ENCODE measurements at regions not wholly inside any gene's neighbourhood (a gene's known extent, or its start where the extent isn't known, plus 50 kb on each side); places are given as distances from the start of the nearest gene placed in this dataset.
A peak's percentile ranks its signal among the peaks of the same experiment; 100 is the strongest.

- Histone ChIP-seq H3K9ac (ENCODE audit: low read length) (no peak overlapping the region), H3K27me3 (replicated peaks; ENCODE audit: control insufficient read depth, insufficient read depth, low read length) (peaks cover 7% of the 10 kb centered on the region), H3K9me3 (ENCODE audit: control insufficient read depth, low read length) (no peaks in the 10 kb centered on the region), H3K36me3 (ENCODE audit: control insufficient read depth, insufficient read depth, low read length, severe bottlenecking) (no peaks in the 10 kb centered on the region), H3K4me1 (ENCODE audit: control insufficient read depth, insufficient read depth, low read length) (peaks cover 8% of the 10 kb centered on the region), H3K4me3 (ENCODE audit: low read length) (no peak overlapping the region)
- no peak for DNase-seq (ENCODE audit: low read depth)
Measured at GRCh38 chr9:89554307-89555035, 50.3 kb upstream of the GADD45G start.

- no peak for DNase-seq (ENCODE audit: low read depth)
- no peak overlapping the region for H3K9ac ChIP-seq (ENCODE audit: low read length)
- no peak overlapping the region for H3K4me3 ChIP-seq (ENCODE audit: low read length)
- H3K9me3 ChIP-seq (ENCODE audit: control insufficient read depth, low read length): no peaks in the 10 kb centered on the region
- peaks cover 8% of the 10 kb centered on the region for H3K4me1 ChIP-seq (ENCODE audit: control insufficient read depth, insufficient read depth, low read length)
- H3K27me3 ChIP-seq (replicated peaks; ENCODE audit: control insufficient read depth, insufficient read depth, low read length): peaks cover 3% of the 10 kb centered on the region
- H3K36me3 ChIP-seq (ENCODE audit: control insufficient read depth, insufficient read depth, low read length, severe bottlenecking): no peaks in the 10 kb centered on the region
Measured at GRCh38 chr9:89553451-89554010, 51.3 kb upstream of the GADD45G start.

GRCh38 chr9:89550346-89550927 lies 52.5 kb upstream of the SEMA4D start:
- Histone ChIP-seq H3K9ac (ENCODE audit: low read length) (no peak overlapping the region), H3K4me1 (ENCODE audit: control insufficient read depth, insufficient read depth, low read length) (no peaks in the 10 kb centered on the region), H3K36me3 (ENCODE audit: control insufficient read depth, insufficient read depth, low read length, severe bottlenecking) (no peaks in the 10 kb centered on the region), H3K4me3 (ENCODE audit: low read length) (no peak overlapping the region), H3K27me3 (replicated peaks; ENCODE audit: control insufficient read depth, insufficient read depth, low read length) (peaks cover 3% of the 10 kb centered on the region), H3K9me3 (ENCODE audit: control insufficient read depth, low read length) (peaks cover 8% of the 10 kb centered on the region)
- DNase-seq (ENCODE audit: low read depth): no peak

GRCh38 chr9:89549031-89549644 lies 51.2 kb upstream of the SEMA4D start:
- DNase-seq (ENCODE audit: low read depth): peak; percentile 75
- Histone ChIP-seq H3K4me1 (ENCODE audit: control insufficient read depth, insufficient read depth, low read length) (no peaks in the 10 kb centered on the region), H3K9me3 (ENCODE audit: control insufficient read depth, low read length) (peaks cover 14% of the 10 kb centered on the region), H3K27me3 (replicated peaks; ENCODE audit: control insufficient read depth, insufficient read depth, low read length) (peaks cover 3% of the 10 kb centered on the region), H3K9ac (ENCODE audit: low read length) (no peak overlapping the region), H3K4me3 (ENCODE audit: low read length) (no peak overlapping the region), H3K36me3 (ENCODE audit: control insufficient read depth, insufficient read depth, low read length, severe bottlenecking) (no peaks in the 10 kb centered on the region)

- H3K9me3 ChIP-seq (ENCODE audit: control insufficient read depth, low read length): peaks cover 14% of the 10 kb centered on the region
- H3K27me3 ChIP-seq (replicated peaks; ENCODE audit: control insufficient read depth, insufficient read depth, low read length): peaks cover 2% of the 10 kb centered on the region
- H3K9ac ChIP-seq (ENCODE audit: low read length): no peak overlapping the region
- no peaks in the 10 kb centered on the region for H3K4me1 ChIP-seq (ENCODE audit: control insufficient read depth, insufficient read depth, low read length)
- no peak for DNase-seq (ENCODE audit: low read depth)
- no peak overlapping the region for H3K4me3 ChIP-seq (ENCODE audit: low read length)
- no peaks in the 10 kb centered on the region for H3K36me3 ChIP-seq (ENCODE audit: control insufficient read depth, insufficient read depth, low read length, severe bottlenecking)
Measured at GRCh38 chr9:89548071-89548638, 50.2 kb upstream of the SEMA4D start.
